MCF 10A (cell line): ENCODE measurements at regions not wholly inside any gene's neighbourhood (a gene's known extent, or its start where the extent isn't known, plus 50 kb on each side); places are given as distances from the start of the nearest gene placed in this dataset.

Experiments
- BruUV-seq: library from RNA; stranded (reverse); fragments of 400-500 nt; replicated peaks from 2 replicates; lab custom pipeline; 2021; lab: Mats Ljungman, UMichigan
- CTCF ChIA-PET: fragments of 300-600 bp; sonication (Branson Sonifier 250); formaldehyde crosslinking; extraction: SDS; loops from one replicate; lab custom pipeline; 2021; ENCODE audit warnings: antibody characterized with exemption, inconsistent platforms; lab: Yijun Ruan, JAX
- POLR2A ChIA-PET: fragments of 300-600, 350-650 bp; sonication (Branson Sonifier 250); formaldehyde crosslinking; extraction: SDS; loops from one replicate; lab custom pipeline; 2020; ENCODE audit warnings: antibody characterized with exemption, inconsistent platforms; lab: Yijun Ruan, JAX
- DNase-seq: peaks from one replicate; pipeline ENCODE4 v3.0.0-alpha.2; 2018; ENCODE audit not compliant: unreplicated experiment
- H3K27ac Mint-ChIP-seq: one replicate; pipeline ENCODE4 v1.8.0; 2022; ENCODE audit warnings: mild to moderate bottlenecking, low read depth, mixed read lengths; ENCODE audit not compliant: unreplicated experiment
- H3K27me3 Mint-ChIP-seq: one replicate; pipeline ENCODE4 v1.8.0; 2022; ENCODE audit warnings: mixed read lengths; ENCODE audit not compliant: insufficient read depth, unreplicated experiment
- H3K36me3 Mint-ChIP-seq: one replicate; pipeline ENCODE4 v1.8.0; 2022; ENCODE audit warnings: mild to moderate bottlenecking, moderate library complexity, mixed read lengths; ENCODE audit not compliant: insufficient read depth, unreplicated experiment
- H3K4me1 Mint-ChIP-seq: one replicate; pipeline ENCODE4 v1.8.0; 2022; ENCODE audit warnings: mixed read lengths; ENCODE audit not compliant: insufficient read depth, unreplicated experiment
- H3K4me3 Mint-ChIP-seq: one replicate; pipeline ENCODE4 v1.8.0; 2022; ENCODE audit warnings: mild to moderate bottlenecking, moderate library complexity, mixed read lengths; ENCODE audit not compliant: unreplicated experiment
- H3K9me3 Mint-ChIP-seq: one replicate; pipeline ENCODE4 v1.8.0; 2022; ENCODE audit warnings: mixed read lengths; ENCODE audit not compliant: unreplicated experiment
- CTCF ChIP-seq: fragments of 200-600 bp; IDR thresholded peaks from one replicate; pipeline ENCODE4 v1.8.0; 2022; ENCODE audit warnings: antibody characterized with exemption, mild to moderate bottlenecking; ENCODE audit not compliant: unreplicated experiment
- intact Hi-C: fragments of 100-400 bp; cut with micrococcal nuclease; formaldehyde crosslinking; loops from 2 replicates; pipeline ENCODE4 v1.14.1; 2022

- intact Hi-C loops, result no loop called here
- no peak overlapping the region for H3K4me3 Mint-ChIP-seq
- no peaks in the 10 kb centered on the region for H3K4me1 Mint-ChIP-seq
- H3K27me3 Mint-ChIP-seq, result no peaks in the 10 kb centered on the region
- no TSS peak for BruUV-seq
- POLR2A ChIA-PET, result no interaction called here
- peaks cover 7% of the 10 kb centered on the region for H3K9me3 Mint-ChIP-seq
- H3K36me3 Mint-ChIP-seq, result peaks cover 5% of the 10 kb centered on the region
- no peak for TF ChIP-seq CTCF
- H3K27ac Mint-ChIP-seq, result no peak overlapping the region
- no peak for DNase-seq
- CTCF ChIA-PET, result no interaction called here
These were observed 516.8 kb downstream of the NOVA1 start for GRCh38 chr14:26081043-26081442.

GRCh38 chr14:26078561-26078960, 519.3 kb downstream of the NOVA1 start:
- no TSS peak for BruUV-seq
- intact Hi-C loops, result no loop called here
- peaks cover 7% of the 10 kb centered on the region for H3K36me3 Mint-ChIP-seq
- CTCF ChIA-PET, result interaction anchor here (0.6 kb wide), 1 partner anchor 36 kb away, joined by 4 read pairs; no protein-coding TSS in a partner anchor
- H3K27ac Mint-ChIP-seq, result no peak overlapping the region
- peaks cover 7% of the 10 kb centered on the region for H3K9me3 Mint-ChIP-seq
- TF ChIP-seq CTCF, result no peak
- H3K4me1 Mint-ChIP-seq, result no peaks in the 10 kb centered on the region
- no peak overlapping the region for H3K4me3 Mint-ChIP-seq
- DNase-seq, result no peak
- H3K27me3 Mint-ChIP-seq, result no peaks in the 10 kb centered on the region
- POLR2A ChIA-PET, result no interaction called here

- H3K4me3 Mint-ChIP-seq, result no peak overlapping the region
- peaks cover 7% of the 10 kb centered on the region for H3K36me3 Mint-ChIP-seq
- POLR2A ChIA-PET, result no interaction called here
- no peaks in the 10 kb centered on the region for H3K27me3 Mint-ChIP-seq
- no peak for TF ChIP-seq CTCF
- DNase-seq, result no peak
- CTCF ChIA-PET, result interaction anchor here (0.7 kb wide), 1 partner anchor 22 kb away, joined by 3 read pairs; no protein-coding TSS in a partner anchor
- intact Hi-C loops, result no loop called here
- no peak overlapping the region for H3K27ac Mint-ChIP-seq
- H3K4me1 Mint-ChIP-seq, result no peaks in the 10 kb centered on the region
- no TSS peak for BruUV-seq
- H3K9me3 Mint-ChIP-seq, result peaks cover 16% of the 10 kb centered on the region
These were observed 522.9 kb downstream of the NOVA1 start for GRCh38 chr14:26074892-26075291.

GRCh38 chr14:26070443-26070842, 527.4 kb downstream of the NOVA1 start:
- no peak for TF ChIP-seq CTCF
- no TSS peak for BruUV-seq
- no peak overlapping the region for H3K4me3 Mint-ChIP-seq
- H3K9me3 Mint-ChIP-seq, result peaks cover 31% of the 10 kb centered on the region
- no peak for DNase-seq
- no peak overlapping the region for H3K27ac Mint-ChIP-seq
- peaks cover 7% of the 10 kb centered on the region for H3K36me3 Mint-ChIP-seq
- ChIA-PET CTCF (interaction anchor here (0.7 kb wide), 1 partner anchor 887 kb away, joined by 3 read pairs; no protein-coding TSS in a partner anchor), POLR2A (no interaction called here)
- no peaks in the 10 kb centered on the region for H3K27me3 Mint-ChIP-seq
- no peaks in the 10 kb centered on the region for H3K4me1 Mint-ChIP-seq
- intact Hi-C loops, result no loop called here
